ENCODE measurements at regions not wholly inside any gene's neighbourhood (a gene's known extent, or its start where the extent isn't known, plus 50 kb on each side); places are given as distances from the start of the nearest gene placed in this dataset.

DNA sequence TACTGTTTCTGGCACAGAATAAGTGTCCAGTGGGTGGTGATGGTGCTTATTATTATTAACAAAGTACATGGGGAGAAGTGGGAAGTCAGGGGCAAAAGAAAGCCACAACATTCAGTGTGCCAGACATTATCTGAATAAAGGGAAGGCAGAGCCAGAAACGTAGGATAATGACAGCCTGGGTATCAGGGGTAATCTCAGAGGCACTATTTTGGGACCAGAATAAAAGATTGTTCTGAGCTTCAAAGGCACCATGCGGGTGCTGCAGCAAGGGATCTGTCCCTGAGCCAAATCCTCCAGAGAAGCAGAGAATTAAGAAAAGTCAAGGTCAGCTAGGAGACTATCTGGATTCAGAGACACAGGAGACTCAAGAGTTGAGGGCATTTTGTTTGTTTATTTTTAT lies 328.8 kb upstream of the GATB start:
- DNase-seq: no peak

DNA sequence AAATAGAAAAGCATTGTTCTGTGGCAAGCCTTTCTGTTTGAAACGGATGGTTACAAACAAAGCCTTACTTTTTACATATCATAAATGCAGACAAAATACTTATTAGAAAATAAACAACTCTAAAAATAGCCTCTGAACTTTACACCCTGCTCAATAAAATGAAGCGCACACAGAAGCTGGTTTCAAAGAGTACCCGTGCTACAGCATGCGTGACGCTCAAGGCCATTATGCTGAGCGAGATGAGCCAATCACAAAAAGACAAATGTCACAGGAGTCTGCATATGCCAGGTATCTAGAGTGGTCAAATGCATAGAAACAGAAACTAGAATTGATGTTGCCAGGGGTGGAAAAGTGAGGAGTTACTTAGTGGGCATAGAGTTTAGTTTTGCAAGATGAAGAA lies 326.5 kb upstream of the GATB start:
- no peak for DNase-seq

DNA sequence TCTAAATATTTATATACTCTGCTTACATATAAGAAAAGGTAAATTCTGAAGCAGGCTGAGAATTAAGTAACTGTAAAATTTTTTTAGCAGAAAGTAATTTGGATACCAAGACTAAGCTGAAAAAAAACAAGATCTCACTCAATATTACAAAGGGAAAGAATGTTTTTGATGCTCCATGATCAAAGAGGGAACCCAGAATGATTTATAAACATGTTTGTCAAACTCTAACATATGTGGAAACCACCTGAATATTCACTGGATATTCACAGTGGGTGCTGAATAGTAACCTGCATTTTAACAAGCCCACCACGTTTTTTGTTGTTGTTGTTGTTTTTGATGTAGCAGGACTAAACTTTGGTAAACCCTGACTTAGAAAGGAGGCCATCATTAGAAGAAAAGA lies 324.9 kb upstream of the GATB start:
- no peak for DNase-seq

DNA sequence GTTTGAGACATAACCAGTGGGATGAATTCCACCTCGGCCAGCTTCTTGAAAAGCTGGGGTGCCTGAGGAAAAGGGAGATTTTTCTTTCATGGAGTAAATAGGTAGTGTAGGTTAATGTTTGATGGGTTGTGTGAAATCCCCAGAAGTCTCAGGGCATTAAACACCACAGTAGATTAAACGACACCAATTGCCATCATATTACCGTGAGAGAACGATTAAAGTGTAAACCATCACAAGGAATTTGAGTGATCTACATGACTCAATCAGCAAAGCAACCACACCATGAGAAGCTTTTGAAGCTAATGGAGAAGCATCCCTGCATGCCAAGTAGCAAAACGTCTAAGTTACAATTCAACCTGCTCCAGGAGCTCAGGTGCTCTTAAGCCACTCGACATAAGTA lies 322.5 kb upstream of the GATB start:
- DNase-seq: no peak

DNA sequence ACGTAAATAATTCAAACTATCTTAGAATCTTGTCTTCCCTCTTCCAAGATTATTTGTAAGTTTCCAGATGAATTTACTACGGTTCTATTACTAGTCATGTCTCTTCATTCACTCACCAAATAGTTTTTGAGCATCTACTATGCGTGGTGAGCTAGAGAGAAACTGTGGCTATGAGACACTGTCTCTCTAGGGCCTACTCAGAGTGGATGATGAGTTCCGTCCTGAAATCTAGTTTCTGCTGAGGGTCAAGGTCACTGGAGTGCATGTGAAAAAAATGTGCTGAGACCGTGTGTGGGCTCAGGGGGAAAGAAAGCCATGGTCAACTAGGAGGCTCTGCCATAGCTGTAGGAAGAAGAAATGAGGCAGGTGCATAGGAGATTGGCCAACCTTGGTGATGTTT lies 320.2 kb upstream of the GATB start:
- DNase-seq: no peak

DNA sequence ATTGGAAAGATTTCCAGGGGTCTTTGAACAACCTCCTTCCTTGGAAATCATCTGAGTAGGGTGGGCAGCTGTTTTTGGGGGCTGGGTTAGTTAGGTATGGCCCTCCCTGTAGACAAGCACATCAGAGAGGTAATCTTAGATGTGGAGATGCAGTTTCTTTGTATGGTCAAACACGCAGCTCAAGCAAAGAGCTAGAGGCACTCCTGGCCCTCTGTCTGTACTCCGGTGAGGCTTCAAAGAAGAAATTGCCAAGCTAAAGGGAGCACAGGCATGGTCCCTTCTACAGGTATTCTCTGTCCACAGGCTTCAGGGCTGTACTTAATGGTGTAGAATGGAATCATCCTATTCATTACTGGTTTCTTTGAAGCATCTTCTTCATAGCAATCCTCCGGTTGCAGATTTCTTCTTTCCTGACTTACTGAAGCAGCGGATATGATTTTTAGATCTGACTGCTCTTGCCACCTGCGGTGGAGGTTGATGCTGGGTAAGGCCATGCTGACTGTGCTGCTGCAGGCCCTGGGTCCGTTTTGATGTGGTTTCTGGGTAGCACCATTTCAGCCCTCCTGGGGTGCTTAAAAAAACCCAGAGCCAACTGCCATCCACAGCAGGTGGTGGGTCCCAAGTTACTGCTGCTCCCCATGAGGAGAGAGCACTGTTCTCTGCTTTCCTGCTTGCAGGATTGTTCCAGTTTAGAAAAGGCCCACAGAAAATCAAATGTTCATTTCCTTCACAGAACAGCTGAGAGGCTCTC lies 318.9 kb upstream of the GATB start:
- no peak for DNase-seq

DNA sequence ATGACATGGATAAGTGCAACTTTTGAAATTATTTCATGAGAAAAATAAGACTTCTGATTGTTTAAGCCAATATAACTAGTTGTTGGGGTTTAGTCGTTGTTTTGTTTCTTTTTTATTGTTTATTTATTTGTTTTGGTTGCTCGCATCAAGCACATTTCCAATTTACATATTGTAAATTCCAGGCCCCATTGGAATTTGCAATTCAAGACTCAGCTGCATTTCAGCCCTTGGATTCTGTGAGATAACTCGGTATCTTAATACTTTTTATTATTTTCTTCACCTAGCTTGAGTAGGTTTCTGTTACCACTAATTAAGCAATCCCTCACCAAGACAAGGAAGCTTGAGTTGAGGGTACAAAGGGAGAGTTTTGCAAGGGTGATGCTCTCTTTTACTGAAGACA lies 318.3 kb upstream of the GATB start:
- no peak for DNase-seq

DNA sequence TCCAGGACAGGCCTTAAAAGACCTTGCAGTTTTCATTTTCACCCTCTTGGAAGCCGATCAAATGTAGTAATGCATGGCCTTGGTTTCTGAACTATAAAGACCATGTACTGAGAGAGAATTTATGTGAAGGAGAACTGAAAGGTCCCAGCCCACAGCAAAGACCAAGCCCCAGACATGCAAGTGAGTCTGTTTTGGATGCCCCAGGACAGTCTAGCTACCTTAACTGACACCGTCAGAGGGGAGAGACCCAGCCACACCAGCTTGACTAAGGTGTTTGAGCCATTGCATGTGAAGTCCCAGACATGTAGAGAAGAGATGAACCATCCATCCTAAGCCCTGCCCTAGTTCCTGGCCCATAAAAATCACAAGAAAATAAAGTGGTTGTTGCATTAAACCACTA lies 316.8 kb upstream of the GATB start:
- DNase-seq: no peak

DNA sequence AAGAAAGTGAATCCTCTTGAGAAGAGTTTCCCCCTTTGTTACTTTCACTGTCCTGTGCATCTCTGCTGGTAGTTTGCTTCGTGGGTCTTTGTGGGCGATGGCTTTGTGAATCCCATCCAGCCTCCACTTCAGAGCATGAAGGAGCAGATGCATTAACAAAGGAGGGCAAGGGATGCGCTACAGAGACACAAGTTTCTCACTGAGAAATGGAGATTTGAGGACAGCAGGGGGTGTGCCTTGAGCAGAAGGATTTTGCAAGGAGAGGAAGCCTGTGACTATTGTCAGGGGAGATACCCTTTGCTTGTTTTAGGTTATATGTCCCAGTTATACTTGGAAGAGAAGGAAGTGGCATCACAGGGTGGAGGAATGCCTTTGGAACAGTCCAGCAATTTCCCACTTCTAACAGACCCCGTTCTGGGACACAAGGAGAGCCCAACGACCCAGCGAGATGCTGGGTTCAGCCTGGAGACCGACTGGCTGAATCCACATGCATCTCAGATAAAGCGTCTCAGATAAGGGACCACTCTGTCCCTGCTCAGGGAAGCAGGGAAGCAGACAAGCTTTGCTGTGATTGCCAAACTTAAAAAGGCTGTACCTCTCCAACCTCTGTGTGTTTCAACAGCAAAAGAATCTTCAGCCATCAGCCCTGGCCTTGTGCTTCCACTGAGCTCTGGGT lies 314.6 kb upstream of the GATB start:
- no peak for DNase-seq

DNA sequence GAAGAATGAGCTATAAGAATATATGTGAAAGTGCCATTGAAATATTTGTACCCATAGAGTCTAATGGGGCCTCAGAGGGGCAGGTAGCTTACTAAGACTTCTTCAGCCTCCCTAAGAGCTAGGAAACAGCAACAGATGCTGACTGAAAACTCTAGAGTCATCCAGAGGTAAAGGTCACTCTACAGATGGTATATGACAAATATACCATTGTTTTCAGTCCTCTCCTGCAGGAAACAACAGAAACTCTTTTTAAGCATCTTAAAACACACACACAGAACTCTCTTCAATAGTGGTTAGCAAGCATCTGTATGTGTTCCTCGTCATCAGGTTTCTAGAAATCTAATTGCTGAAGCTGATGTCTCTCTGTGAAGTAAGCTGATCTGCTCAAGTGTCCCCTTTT lies 313.8 kb upstream of the GATB start:
- no peak for DNase-seq

DNA sequence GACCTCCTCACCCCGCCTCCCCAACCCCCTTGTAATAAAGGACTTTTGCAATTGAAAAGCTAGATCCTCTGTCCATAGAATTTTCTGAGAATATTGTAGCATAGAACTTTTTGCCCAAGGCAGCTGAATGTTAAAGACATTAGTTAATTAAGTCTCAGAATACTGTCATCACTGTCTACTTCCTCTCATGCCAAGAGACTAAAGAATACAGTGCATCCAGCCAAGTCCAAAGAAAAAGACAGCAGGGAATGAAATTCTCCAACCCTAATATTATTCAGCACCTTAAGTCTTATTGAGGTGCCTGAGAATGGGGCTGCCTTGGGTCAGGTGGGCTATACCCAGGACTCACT lies 313.3 kb upstream of the GATB start:
- DNase-seq: no peak

DNA sequence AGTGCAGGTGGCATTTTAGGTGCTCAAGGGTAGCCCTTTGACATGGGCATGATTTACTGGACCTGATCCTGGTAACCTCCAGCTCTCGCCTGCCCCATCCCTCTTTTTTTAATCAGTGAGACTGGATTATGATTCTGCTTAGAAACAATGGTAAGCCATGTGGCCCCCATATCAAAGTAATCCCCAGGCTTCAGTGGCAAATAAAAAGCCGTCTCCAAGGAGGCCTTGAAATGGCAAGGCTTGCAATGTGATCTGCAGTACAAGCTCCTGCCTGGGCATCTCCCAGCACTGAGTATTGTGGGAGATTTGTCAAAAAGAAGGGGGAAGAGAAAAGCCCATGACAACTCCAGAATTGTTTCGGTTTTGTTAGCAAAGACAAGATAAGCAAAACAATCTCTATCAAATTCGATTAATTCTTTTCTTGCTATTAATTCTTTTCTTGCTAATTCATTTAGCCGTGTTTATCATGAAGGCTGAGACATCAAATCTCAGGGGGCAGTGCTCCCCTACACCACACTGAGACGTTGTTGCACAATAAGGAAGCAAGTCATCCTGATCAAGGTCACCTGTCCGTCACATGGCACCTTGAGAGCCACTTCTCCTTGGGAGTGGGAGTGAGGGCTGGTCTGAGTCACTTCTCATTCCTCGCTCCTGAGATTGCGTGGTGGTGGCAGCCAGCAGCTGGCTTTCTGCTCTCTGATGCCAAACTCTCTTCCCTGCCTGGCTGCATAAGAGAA lies 312.7 kb upstream of the GATB start:
- no peak for DNase-seq

DNA sequence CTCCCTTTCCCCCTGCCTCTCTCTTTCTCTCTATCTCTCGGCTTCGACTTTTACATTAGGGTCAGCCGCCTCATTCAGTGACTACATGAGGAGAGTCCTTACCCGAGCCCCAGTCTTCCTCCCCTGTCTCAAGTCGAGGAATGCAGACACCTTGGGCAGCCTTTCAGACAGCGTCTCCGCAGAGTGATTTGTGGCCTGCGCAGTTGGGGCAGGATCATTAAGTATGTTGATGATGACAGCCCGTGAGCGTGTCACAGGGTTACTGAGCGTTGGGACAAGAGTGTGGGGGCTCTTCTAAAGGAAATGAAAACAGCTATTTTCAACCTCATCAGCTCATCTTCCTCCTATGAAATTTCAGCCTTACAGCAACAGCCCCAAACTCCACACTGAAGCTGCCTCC lies 312.1 kb upstream of the GATB start:
- DNase-seq: no peak

DNA sequence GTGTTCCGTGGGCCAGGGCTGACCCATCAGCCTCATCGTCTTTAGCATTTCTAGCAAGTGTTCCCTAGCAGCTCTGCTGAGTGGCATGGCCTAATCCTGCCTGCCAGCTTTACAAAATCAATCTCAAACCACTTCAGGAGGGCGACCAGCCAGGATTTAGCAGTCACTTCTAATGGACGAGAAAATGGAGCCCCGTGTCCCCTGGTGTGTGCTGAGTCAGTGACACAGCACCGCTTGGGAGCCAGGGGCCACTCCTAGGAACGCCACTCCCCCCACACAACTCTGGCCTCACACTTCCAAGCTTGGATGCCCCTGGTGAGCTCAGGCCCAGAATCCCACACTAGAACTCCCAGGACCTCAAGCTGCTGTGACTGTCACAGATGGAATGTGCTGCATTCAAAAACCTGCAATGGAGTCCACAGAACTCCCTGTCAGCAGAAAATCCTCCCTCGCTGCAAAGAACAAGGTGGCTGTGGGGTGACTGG lies 311.2 kb upstream of the GATB start:
- DNase-seq: no peak

DNA sequence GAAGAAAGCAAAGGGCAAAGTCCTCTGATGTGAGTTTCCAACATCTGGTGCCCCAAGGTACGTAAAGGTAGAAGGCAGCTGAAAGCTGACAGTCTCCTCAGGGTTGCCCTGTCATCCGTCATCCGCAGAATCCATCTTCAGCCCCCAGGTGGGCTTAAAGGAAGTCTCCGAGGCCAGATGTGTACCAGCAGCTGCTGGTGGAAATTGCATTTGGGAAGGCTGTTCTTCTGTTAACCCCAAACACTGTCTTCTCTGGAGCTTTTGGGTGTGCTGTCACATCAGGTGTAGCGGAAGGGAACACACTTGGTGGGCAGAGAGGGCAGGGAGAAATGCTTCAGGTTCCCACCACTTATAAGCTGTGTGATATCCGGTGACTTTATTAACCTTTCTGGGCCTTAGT lies 310.0 kb upstream of the GATB start:
- DNase-seq: no peak

DNA sequence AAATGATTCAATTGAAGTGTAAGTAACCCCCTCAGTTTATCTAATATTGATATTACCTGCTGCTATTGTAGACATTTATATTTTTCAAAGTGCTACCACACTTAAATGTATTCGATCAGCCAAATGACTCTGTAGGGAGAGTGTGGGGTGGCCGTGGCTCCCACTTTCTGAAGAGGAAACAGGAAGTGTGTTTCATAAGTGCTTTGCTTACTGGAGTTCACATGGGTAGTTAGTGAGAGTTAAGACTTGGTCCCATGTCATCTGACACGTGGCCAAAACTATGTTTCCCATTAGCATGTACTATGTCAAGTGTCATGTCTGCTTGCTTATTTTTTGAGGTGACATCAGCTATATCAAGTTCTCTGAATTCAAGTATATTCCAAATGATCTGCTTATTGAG lies 308.1 kb upstream of the GATB start:
- no peak for DNase-seq

DNA sequence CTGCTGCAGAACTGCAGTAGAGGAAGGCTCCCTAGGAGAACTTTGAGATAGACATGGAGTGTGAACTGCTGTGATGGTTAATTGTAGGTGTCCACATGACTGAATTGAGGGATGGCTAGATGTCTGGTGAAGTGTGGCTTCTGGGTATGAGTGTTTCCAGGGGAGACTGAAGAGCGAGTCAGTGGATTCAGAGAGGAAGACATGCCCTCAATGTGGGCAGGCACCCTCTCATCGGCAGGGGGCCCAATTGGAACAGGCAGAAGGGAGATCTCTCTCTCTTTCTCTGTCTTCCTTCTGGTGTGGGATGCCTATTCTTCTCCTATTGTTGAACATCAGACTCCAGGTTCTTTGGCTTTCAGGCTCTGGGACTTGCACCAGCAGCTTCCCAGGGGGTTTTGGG lies 304.7 kb upstream of the GATB start:
- no peak for DNase-seq

DNA sequence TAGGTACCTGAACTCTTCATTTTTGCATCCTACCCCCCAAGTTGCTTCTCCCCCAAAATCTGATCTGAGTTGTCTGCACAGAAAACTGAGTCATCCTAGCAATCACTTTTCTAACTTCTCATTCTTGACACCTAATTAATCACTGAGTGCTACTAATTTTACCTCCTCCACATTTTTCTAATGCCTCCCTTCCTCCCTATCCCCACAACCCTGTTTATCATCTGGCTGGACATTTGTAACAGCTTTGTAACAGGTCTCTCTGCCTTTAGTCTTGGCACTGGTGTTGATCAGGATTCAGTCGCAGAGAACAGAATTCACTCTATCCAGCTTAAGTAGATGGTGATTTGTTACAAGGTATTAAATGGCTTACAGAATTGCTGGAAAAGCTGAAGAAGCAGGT lies 303.9 kb upstream of the GATB start:
- no peak for DNase-seq

DNA sequence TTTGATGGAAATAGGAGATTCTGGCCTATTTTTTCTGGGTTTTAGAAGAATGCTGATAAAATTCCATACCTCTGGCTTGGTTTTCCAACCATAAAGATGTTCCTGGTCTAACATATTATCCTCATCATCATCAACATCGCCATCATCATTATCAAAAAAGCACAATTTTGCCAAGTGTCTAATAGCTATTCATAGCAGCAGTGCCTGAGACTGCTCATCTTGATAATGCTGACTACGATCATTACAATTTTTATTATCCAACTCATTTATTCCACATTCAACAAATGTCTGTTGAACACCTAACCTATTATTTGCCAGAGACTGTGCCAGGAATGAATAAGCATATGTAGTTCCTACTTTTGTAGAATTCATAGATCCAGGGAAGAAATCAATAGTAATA lies 303.5 kb upstream of the GATB start:
- no peak for DNase-seq

DNA sequence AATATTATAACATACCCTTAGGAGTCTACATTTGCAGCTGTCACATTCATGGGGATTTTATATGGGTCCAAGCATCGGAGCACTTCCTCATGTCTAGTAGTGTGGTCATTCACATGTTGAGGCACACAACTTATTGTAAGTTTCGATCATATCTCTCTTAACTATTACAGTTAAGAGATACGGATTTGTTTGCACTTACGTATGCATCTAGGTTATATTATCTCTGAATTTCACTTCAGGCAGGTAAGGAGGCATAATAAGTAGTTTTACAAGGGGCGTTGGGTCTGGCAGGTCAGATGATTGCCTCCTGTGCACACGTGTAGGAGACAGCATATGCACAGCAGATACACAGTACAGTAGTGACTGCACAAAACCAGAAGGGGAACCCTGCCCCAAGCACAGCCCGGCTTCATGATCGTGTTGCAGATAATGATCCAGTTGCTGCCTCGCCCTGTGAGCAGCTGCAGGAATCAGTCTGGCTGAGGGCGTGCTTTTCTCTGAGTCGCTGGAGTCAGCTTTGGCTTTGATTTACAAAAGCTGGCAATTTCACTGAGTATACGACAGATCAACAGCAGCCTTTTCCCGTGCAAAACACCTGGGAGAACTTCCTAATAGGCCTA lies 302.9 kb upstream of the GATB start:
- peak; percentile 77 for DNase-seq

DNA sequence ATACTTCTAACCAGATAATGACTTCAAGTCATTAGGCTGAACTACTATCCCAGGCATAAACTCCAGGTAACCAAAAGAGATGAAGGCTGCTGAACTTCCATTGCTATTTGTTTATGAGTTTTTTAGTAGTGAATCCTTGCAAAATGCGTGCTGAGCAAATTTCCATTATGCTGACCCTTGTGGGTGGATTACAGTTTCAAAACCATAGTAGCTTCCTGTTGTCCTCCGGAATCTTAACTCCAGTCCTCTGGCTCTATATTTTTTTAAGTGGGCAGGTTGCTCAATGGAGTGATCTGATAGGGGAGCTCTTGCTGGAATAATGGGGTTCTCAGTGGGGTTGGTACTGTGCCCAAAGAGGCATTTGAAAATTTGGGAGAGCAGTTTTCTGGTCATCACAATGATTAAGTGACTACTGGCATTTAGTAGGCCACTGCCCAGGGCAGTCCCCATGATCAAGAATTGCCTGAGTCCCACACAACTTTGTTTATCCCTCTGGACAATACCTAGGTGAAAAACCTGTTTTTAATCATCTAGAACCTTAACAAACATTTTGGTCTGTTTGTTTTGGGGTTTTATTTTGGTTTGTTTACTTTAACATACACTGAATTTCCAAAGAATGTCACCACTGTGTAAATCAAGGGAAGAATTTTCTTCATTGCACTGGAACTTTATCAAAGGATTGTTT lies 302.3 kb upstream of the GATB start:
- DNase-seq: no peak

DNA sequence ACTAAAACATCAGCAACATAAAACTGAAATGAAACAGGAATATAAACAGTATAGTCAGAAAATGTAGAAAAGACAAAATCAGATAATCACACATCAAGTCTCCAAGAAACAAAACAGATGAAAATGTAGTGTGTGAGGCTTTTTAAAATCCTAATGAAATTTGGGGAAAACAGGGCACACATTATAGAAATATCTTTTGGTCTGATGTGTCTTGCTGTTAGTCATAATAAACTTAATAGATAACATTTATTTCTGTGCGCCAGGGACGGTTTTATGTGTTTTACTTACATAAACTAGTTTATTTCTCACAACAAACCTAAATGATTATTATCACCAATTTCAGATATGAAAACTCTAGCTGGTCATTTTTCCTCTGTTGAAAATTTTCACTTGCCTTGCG lies 293.9 kb upstream of the GATB start:
- no peak for DNase-seq

DNA sequence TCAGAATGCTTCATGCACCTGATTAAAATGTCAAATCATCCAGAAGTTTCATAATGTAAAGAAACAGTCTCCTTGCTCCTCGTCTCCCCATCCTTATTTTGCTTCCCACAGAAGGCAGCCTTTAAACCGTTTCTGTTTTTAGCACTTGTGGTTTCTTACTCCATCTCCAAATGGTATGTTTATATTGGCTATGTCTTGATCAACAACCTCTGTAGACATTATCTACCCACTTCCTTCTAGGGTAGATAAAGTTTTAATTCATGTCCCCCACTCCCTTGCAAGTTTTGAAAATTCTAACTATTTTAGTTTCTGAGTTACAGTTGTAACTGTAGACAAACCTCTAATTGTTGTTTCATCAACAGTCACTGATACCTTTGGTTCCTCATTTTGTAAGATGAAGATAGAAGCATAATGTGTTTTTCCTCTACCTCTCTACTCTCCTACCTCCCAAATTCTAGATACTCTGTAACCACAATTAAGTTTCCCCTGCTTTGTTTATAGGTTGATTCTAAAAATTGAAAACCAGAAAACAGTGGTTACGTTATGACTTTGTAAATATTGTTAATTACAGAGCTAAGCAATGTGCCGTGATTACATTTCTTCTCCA lies 291.7 kb upstream of the GATB start:
- DNase-seq: no peak
